Progenitor cell of endocrine pancreas (in vitro differentiated cells): ENCODE measurements at regions not wholly inside any gene's neighbourhood (a gene's known extent, or its start where the extent isn't known, plus 50 kb on each side); places are given as distances from the start of the nearest gene placed in this dataset.

ENCODE experiments used
- DNase-seq: peaks from one replicate; pipeline ENCODE4 v3.0.0; 2021; ENCODE audit warnings: low spot score; ENCODE audit not compliant: unreplicated experiment
- H3K27ac Mint-ChIP-seq: 2 replicates; pipeline ENCODE4 v1.8.0; 2021; ENCODE audit warnings: mild to moderate bottlenecking, moderate library complexity, mixed read lengths
- H3K27me3 Mint-ChIP-seq: 2 replicates; pipeline ENCODE4 v1.8.0; 2021; ENCODE audit warnings: mixed read lengths
- H3K36me3 Mint-ChIP-seq: 2 replicates; pipeline ENCODE4 v1.8.0; 2022; ENCODE audit warnings: mixed read lengths; ENCODE audit not compliant: insufficient read depth
- H3K4me1 Mint-ChIP-seq: 2 replicates; pipeline ENCODE4 v1.8.0; 2021; ENCODE audit warnings: low read depth, mixed read lengths
- H3K4me3 Mint-ChIP-seq: 2 replicates; pipeline ENCODE4 v1.8.0; 2021; ENCODE audit warnings: low read depth, mild to moderate bottlenecking, moderate library complexity, mixed read lengths
- H3K9me3 Mint-ChIP-seq: 2 replicates; pipeline ENCODE4 v1.8.0; 2021; ENCODE audit warnings: low read depth, mixed read lengths
- CTCF ChIP-seq: fragments of 200-600 bp; sonication (generic); IDR thresholded peaks from one replicate; pipeline ENCODE4 v1.5.0; 2021; ENCODE audit warnings: antibody characterized with exemption, mild to moderate bottlenecking; ENCODE audit not compliant: unreplicated experiment

- Mint-ChIP-seq H3K27ac (no peak overlapping the region), H3K4me1 (peaks cover 7% of the 10 kb centered on the region), H3K9me3 (no peaks in the 10 kb centered on the region), H3K4me3 (no peak overlapping the region), H3K27me3 (no peaks in the 10 kb centered on the region), H3K36me3 (no peaks in the 10 kb centered on the region)
- no peak for DNase-seq
- no peak for TF ChIP-seq CTCF
Measured at GRCh38 chr18:76558881-76559667, 64.0 kb upstream of the ZNF516 start.

- Mint-ChIP-seq H3K9me3 (no peaks in the 10 kb centered on the region), H3K4me1 (peaks cover 9% of the 10 kb centered on the region), H3K4me3 (no peak overlapping the region), H3K36me3 (no peaks in the 10 kb centered on the region), H3K27ac (no peak overlapping the region), H3K27me3 (no peaks in the 10 kb centered on the region)
- no peak for DNase-seq
- TF ChIP-seq CTCF: no peak
Measured at GRCh38 chr18:76557026-76557575, 62.1 kb upstream of the ZNF516 start.

GRCh38 chr18:76554547-76555222 is 59.6 kb upstream of the ZNF516 start:
- Mint-ChIP-seq H3K36me3 (no peaks in the 10 kb centered on the region), H3K4me1 (peaks cover 9% of the 10 kb centered on the region), H3K27me3 (no peaks in the 10 kb centered on the region), H3K27ac (no peak overlapping the region), H3K4me3 (no peak overlapping the region), H3K9me3 (no peaks in the 10 kb centered on the region)
- DNase-seq: no peak
- no peak for TF ChIP-seq CTCF

GRCh38 chr18:76553715-76554546 is 58.9 kb upstream of the ZNF516 start:
- peaks cover 3% of the 10 kb centered on the region for H3K9me3 Mint-ChIP-seq
- no peak for DNase-seq
- no peak for TF ChIP-seq CTCF
- H3K4me1 Mint-ChIP-seq: peaks cover 9% of the 10 kb centered on the region
- no peak overlapping the region for H3K4me3 Mint-ChIP-seq
- no peaks in the 10 kb centered on the region for H3K27me3 Mint-ChIP-seq
- no peaks in the 10 kb centered on the region for H3K36me3 Mint-ChIP-seq
- no peak overlapping the region for H3K27ac Mint-ChIP-seq

- no peak for DNase-seq
- H3K27ac Mint-ChIP-seq: no peak overlapping the region
- H3K36me3 Mint-ChIP-seq: no peaks in the 10 kb centered on the region
Measured at GRCh38 chr18:76548541-76548940, 53.5 kb upstream of the ZNF516 start.

More at GRCh38 chr18:76548541-76548940, 53.5 kb upstream of the ZNF516 start:
- Mint-ChIP-seq H3K4me3 (no peak overlapping the region), H3K27me3 (peaks cover 9% of the 10 kb centered on the region), H3K9me3 (peaks cover 3% of the 10 kb centered on the region), H3K4me1 (peaks cover 9% of the 10 kb centered on the region)
- no peak for TF ChIP-seq CTCF
